GM18511 (cell line): ENCODE measurements at regions not wholly inside any gene's neighbourhood (a gene's known extent, or its start where the extent isn't known, plus 50 kb on each side); places are given as distances from the start of the nearest gene placed in this dataset.
A peak's percentile ranks its signal among the peaks of the same experiment; 100 is the strongest.

Experiments used
- ATAC-seq: cut with Tn5 transposase; IDR thresholded peaks from one replicate; pipeline ENCODE4 v1.9.1; 2021; ENCODE audit warnings: mild to moderate bottlenecking, moderate library complexity; ENCODE audit not compliant: unreplicated experiment

GRCh38 chr2:193336781-193337180 lies 1142.0 kb upstream of the TMEFF2 start:
- ATAC-seq = no peak

- no peak for ATAC-seq
Measured at GRCh38 chr2:193334401-193334800, 1139.7 kb upstream of the TMEFF2 start.

- no peak for ATAC-seq
Measured at GRCh38 chr2:193333539-193333938, 1138.8 kb upstream of the TMEFF2 start.

GRCh38 chr2:193332941-193333340 lies 1138.2 kb upstream of the TMEFF2 start:
- ATAC-seq = no peak

- no peak for ATAC-seq
Measured at GRCh38 chr2:193331676-193332075, 1136.9 kb upstream of the TMEFF2 start.

- no peak for ATAC-seq
Measured at GRCh38 chr2:193326296-193326695, 1131.6 kb upstream of the TMEFF2 start.

GRCh38 chr2:193315428-193316091 lies 1120.8 kb upstream of the TMEFF2 start:
- peak; percentile 74 for ATAC-seq

- ATAC-seq = no peak
Measured at GRCh38 chr2:193303464-193303863, 1108.7 kb upstream of the TMEFF2 start.

GRCh38 chr2:193294371-193294770 lies 1099.6 kb upstream of the TMEFF2 start:
- ATAC-seq = no peak

- ATAC-seq = no peak
Measured at GRCh38 chr2:193279361-193279760, 1084.6 kb upstream of the TMEFF2 start.

GRCh38 chr2:193276988-193277387 lies 1082.3 kb upstream of the TMEFF2 start:
- ATAC-seq = no peak

GRCh38 chr2:193276560-193276959 lies 1081.8 kb upstream of the TMEFF2 start:
- no peak for ATAC-seq

GRCh38 chr2:193276069-193276468 lies 1081.3 kb upstream of the TMEFF2 start:
- no peak for ATAC-seq

- no peak for ATAC-seq
Measured at GRCh38 chr2:193272011-193272410, 1077.3 kb upstream of the TMEFF2 start.

- ATAC-seq = no peak
Measured at GRCh38 chr2:193270816-193271215, 1076.1 kb upstream of the TMEFF2 start.

- no peak for ATAC-seq
Measured at GRCh38 chr2:193267496-193268002, 1072.8 kb upstream of the TMEFF2 start.

- no peak for ATAC-seq
Measured at GRCh38 chr2:193253014-193253530, 1058.3 kb upstream of the TMEFF2 start.

- ATAC-seq = no peak
Measured at GRCh38 chr2:193251909-193252308, 1057.2 kb upstream of the TMEFF2 start.

GRCh38 chr2:193250389-193250788 lies 1055.7 kb upstream of the TMEFF2 start:
- no peak for ATAC-seq

GRCh38 chr2:193240752-193241151 lies 1046.0 kb upstream of the TMEFF2 start:
- peak; percentile 58 for ATAC-seq

GRCh38 chr2:193231634-193232033 lies 1036.9 kb upstream of the TMEFF2 start:
- ATAC-seq = no peak

GRCh38 chr2:193228276-193228675 lies 1033.5 kb upstream of the TMEFF2 start:
- ATAC-seq = no peak

GRCh38 chr2:193222454-193222853 lies 1027.7 kb upstream of the TMEFF2 start:
- ATAC-seq = no peak
